ENCODE measurements at regions not wholly inside any gene's neighbourhood (a gene's known extent, or its start where the extent isn't known, plus 50 kb on each side); places are given as distances from the start of the nearest gene placed in this dataset.

DNA sequence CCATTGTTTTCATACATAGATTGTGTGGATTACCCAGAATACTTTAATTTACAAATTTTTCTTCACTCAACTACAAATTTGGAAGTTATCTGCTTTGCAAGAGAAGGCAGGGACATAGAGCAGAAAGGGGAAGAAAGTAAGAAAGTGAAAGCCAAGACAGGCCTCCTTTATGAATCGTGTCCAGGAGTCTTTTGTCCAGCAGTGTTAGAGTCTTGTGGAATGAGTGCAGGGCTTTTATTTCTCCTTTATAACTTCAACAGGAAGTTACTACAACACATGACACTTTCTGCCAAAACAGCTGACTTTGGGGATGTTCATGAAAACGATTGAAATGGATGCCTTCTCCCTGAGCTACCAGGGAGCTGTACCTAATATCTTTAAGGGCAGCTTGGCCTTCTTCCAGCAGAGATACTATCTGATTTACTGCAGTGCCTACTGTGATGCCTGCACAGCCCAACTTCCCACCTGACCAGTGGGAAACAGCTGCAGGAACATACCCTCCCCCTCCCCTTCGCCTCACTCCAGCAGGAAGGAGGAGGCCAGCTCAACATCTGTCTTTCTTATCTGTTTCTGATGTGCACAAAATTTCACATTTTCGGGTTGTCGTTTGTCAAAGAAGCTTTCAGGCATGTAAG is 557.7 kb upstream of the SLIT2 start:
- no peak for TF ChIP-seq TAF1 (IDR thresholded peaks at IDR 0.05; ENCODE audit: borderline replicate concordance, low read depth, low read length)
- no peak for TF ChIP-seq POLR2AphosphoS5 (IDR thresholded peaks at IDR 0.05; ENCODE audit: low read depth, low read length)
